Stimulated activated CD4-positive, alpha-beta T cell treated with anti-CD3 and anti-CD28 coated beads, TNF-alpha, amount 100 ng/mL, for 4 hours (primary cell): ENCODE measurements at regions not wholly inside any gene's neighbourhood (a gene's known extent, or its start where the extent isn't known, plus 50 kb on each side); places are given as distances from the start of the nearest gene placed in this dataset.

Source experiments
- DNase-seq, 3 experiments: peaks; one replicate each; pipeline ENCODE4 v3.0.0-alpha.2; 2020; ENCODE audit warnings: low read depth in 3 of 3

GRCh38 chr10:129353101-129353500 lies 113.9 kb upstream of the MGMT start:
- DNase-seq, result no peak

GRCh38 chr10:129360046-129360445 lies 107.0 kb upstream of the MGMT start:
- no peak for DNase-seq

DNA sequence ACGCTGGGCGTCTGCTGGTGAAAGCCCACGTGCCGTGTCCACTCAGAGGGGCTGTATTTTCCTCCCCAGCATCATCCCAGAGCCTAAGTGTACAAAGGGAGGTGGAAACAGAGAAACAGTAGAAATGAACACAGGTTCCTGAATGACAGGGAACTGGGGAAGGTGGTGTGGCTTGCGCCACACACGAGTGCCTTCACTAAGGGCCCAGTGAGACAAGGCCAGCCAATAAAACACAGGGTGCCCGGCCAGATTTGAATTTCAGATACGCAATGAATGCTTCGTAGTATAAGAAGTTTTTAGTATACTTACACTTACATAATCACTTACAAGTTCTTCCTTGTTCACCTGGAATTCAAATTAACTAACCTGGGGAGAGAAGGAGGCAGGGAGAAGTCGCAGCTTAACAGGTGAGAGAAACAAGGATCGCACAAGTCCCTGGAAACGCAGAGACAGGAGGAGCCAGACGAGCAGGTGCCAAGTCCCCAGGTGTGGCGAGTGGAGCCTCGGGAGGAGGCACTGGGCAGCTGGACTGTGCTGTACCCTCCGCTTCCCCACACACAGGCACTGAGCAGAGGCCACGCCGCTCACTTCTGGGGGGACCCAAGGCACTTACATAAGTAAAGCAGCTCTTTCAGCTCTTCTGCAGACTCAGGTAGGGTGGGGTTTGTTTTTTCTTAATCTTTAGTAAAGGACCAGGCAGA lies 105.2 kb upstream of the MGMT start:
- DNase-seq, result no peak

DNA sequence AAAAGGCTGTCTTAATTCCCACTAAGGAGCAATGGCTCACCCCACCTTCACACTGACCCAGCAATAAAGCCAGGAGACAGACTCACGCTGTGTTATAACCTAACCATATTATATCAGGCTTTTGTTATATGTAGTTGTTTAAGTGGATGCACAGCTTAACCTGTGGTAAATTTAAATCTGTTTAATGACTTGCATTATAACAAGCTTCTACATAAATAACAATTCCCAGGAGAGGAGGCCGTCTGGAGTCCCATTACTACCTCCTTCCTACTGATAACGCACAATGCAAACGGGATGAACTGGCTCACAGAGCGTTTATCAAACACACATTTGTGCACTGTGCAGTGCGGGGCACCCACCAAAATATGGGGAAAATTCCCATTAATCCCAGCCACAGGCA lies 102.1 kb upstream of the MGMT start:
- no peak for DNase-seq

- DNase-seq, result no peak
These were observed 101.2 kb upstream of the MGMT start for GRCh38 chr10:129365767-129366402.

- no peak for DNase-seq
These were observed 100.6 kb upstream of the MGMT start for GRCh38 chr10:129366450-129366849.

DNA sequence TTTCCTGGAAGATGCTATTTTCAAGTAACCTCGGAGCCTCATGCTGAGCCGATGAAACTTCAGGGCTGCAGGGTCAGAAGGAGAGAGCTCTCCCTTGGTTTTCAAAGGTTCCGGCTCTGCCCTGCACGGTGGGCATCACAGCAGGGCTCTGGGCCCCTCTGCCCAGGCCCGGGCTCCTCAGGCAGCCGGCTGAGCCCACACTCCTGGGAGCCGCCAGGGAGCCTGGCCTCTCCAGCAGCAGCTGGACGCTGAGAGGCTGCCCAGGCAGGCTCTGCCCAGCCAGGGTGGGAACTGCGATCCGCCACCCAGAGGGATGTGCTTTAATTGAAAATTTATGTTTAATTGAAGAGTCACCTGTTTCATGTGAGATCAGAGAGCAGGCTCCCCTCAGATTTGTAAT lies 97.5 kb upstream of the MGMT start:
- DNase-seq, result no peak

GRCh38 chr10:129371541-129371940 lies 95.5 kb upstream of the MGMT start:
- no peak for DNase-seq

GRCh38 chr10:129372172-129372571 lies 94.9 kb upstream of the MGMT start:
- no peak for DNase-seq

DNA sequence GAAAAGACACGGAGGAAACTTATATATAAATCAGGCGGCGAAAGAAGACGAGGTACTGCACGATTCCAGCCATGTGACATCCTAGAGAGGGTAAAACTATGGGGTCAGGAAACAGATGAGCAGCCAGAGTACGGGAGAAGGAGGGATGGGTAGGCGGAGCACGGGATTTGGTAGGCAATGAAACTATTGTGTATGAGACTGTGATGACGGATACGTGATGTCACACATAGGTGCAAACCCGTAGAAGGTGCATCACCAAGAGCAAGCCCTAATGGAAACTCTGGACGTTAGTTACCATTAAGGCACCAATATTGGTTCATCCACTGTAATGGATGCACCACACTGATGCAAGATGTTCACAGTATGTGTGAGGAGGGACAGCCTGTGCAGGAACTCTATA lies 93.8 kb upstream of the MGMT start:
- no peak for DNase-seq

GRCh38 chr10:129373718-129374117 lies 93.3 kb upstream of the MGMT start:
- no peak for DNase-seq

- DNase-seq, result no peak
These were observed 91.9 kb upstream of the MGMT start for GRCh38 chr10:129375171-129375570.

DNA sequence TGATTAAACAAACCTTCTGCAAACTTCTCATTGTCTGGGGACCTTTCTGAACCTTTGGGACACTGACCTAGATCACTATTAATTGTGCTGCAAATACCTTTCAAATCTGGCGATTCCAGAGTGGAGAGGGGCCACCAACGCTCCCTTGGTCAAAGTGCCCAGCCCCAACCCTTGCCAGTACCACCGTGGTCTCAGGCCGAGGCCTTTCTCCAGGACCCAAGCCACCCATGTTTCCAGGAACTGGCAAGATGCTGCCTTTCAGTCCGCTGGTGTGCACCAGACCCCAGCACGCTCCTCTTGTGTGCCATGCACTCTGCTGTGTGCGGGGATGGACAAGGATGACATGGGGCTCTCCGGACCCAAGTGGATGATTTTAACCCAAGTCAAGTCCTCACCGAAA lies 91.1 kb upstream of the MGMT start:
- no peak for DNase-seq

DNA sequence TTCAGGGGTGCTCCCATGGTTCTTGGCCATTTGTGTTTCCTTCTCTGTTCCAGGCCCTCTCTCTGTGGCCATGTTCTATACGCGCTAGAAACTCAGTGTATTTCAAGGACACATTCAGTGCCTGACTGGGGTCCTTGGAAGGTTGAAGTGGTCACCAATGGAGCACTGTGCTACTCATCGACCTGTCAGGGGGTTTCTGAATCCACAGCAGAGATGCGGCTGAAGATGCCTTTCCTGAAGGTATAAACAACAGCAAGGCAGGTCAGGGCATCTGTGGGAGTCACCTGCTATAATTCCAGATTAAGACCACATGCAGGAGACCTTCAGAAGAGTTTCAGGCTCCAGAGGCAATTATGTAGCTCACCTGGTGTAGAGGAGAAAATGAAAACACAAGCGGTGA lies 86.8 kb upstream of the MGMT start:
- no peak for DNase-seq

GRCh38 chr10:129381741-129382140 lies 85.3 kb upstream of the MGMT start:
- DNase-seq, result no peak

DNA sequence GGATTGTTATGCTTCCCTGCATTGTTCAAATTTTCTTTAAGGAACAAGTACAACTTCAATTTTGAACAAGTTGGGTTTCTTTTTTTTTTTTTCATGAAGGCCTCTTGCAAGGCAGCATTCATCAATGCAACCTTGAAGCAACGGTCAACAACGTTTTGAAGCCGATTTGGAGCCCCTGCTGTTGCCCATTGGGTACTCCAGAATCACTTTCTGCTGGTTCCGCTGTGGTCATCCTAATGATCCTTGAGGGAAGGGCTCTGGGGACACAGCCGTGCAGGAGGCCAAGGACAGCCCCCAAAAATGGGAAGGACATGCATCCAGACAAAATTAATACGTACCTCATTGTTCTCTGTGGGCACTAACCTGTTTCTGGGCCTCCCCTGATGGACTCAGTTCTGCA lies 84.6 kb upstream of the MGMT start:
- DNase-seq, result no peak

GRCh38 chr10:129383651-129384050 lies 83.4 kb upstream of the MGMT start:
- DNase-seq, result no peak

DNA sequence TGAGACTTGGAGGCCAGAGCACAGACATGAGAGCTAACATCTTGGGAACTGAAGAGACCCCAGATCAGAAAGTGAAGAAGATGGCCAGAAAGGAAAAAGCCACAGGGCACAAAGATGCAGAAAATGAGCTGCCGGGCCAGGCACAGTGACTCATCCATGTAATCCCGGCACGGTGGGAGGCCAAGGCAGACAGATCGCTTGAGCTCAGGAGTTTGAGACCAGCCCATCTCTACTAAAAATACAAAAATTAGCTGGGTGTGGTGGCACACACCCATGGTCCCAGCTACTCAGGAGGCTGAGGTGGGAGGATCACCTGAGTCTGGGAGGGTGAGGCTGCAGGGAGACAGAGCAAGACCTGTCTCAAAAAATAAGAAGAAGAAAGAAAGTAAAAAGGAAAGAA lies 81.4 kb upstream of the MGMT start:
- DNase-seq, result no peak

GRCh38 chr10:129386415-129387257 lies 80.4 kb upstream of the MGMT start:
- no peak for DNase-seq

- no peak for DNase-seq
These were observed 79.8 kb upstream of the MGMT start for GRCh38 chr10:129387258-129387525.

DNA sequence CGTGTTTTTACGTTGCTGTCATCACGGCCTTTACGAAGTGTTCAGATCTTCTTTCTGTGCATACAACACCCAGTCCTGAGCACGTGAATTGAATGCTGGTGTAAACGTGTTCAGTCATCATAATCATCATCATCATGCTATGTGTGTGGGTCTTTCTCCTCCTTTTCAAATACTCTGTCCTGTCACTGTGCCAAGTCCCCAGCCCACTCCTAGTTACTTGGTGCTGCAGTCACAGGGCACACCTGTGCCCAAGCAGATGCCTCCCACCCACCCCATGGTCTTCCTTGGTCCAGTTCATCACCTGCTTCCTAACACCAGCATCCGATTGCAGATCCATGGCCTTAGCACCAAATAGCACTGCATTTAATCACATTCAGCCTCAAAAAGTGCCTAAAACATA lies 78.6 kb upstream of the MGMT start:
- no peak for DNase-seq

GRCh38 chr10:129389194-129389593 lies 77.8 kb upstream of the MGMT start:
- DNase-seq, result no peak

DNA sequence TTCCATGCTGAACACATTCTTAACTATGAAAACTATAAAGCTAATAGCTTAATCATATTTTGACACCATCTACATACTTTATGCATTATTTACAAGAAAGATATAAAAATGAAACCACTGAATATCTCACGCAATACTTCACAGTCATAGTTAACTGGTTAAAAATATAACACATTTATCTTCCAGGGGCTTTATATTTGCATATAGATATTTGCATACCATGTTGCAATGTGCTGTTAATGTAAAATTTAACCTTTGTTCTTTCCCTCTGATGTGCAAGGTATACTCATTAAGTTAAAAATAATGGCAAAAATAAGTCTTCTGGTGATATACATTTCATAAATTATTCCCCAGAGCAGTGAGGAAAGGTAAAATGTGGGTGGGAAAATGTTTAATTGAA lies 76.9 kb upstream of the MGMT start:
- no peak for DNase-seq
